ENCODE measurements at regions not wholly inside any gene's neighbourhood (a gene's known extent, or its start where the extent isn't known, plus 50 kb on each side); places are given as distances from the start of the nearest gene placed in this dataset.

DNA sequence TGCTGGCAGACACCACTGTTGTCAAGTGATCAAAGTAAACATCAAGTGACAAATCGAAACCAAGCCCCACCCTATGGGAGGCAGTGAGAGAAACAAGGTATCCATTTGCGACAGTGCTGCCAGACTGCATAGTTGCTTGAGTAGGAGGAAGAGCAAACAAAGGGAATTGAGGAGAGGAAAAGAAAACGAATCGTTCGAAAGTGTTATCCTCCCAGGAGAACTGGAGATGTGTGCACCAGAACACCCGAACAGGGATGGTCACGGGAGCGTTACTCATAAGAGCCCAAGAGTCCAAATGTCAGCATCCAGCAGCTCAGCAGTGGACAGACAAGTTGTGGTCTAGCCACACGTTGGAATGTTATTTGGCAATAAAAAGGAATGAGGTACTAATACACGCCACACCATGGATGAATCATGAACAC, 58.4 kb upstream of the NUP50 start:
- TF ChIP-seq, protein P1, sequence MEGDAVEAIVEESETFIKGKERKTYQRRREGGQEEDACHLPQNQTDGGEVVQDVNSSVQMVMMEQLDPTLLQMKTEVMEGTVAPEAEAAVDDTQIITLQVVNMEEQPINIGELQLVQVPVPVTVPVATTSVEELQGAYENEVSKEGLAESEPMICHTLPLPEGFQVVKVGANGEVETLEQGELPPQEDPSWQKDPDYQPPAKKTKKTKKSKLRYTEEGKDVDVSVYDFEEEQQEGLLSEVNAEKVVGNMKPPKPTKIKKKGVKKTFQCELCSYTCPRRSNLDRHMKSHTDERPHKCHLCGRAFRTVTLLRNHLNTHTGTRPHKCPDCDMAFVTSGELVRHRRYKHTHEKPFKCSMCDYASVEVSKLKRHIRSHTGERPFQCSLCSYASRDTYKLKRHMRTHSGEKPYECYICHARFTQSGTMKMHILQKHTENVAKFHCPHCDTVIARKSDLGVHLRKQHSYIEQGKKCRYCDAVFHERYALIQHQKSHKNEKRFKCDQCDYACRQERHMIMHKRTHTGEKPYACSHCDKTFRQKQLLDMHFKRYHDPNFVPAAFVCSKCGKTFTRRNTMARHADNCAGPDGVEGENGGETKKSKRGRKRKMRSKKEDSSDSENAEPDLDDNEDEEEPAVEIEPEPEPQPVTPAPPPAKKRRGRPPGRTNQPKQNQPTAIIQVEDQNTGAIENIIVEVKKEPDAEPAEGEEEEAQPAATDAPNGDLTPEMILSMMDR (IDR thresholded peaks at IDR 0.05) = no peak
- no peak for TF ChIP-seq POLR2A (IDR thresholded peaks at IDR 0.05)

All from heart left ventricle (tissue), 13 donors.